SU-DHL-6 (cell line): ENCODE measurements at regions not wholly inside any gene's neighbourhood (a gene's known extent, or its start where the extent isn't known, plus 50 kb on each side); places are given as distances from the start of the nearest gene placed in this dataset.

Experiments used
- H2AFZ ChIP-seq: fragments of 200-600 bp; sonication (generic); 2 replicates; pipeline ENCODE4 v1.6.1; 2014; ENCODE audit warnings: low read depth, mild to moderate bottlenecking, moderate library complexity, mixed read lengths, antibody characterized with exemption, low read length; ENCODE audit not compliant: severe bottlenecking
- H3F3A ChIP-seq: fragments of 200-600 bp; shearing (Covaris generic); 2 replicates; pipeline ENCODE4 v1.6.0; 2016; ENCODE audit warnings: antibody characterized with exemption, mild to moderate bottlenecking; ENCODE audit not compliant: insufficient read depth
- H3K27ac ChIP-seq: fragments of 200-600 bp; sonication (generic); 2 replicates; pipeline ENCODE4 v1.5.1; 2016; ENCODE audit warnings: low read depth, mild to moderate bottlenecking, low read length, moderate library complexity, mixed read lengths
- H3K27me3 ChIP-seq: fragments of 200-600 bp; sonication (generic), shearing (Covaris generic); 2 replicates; pipeline ENCODE4 v1.6.0; 2014; ENCODE audit warnings: mild to moderate bottlenecking, low read length
- H3K36me3 ChIP-seq: fragments of 200-600 bp; sonication (generic); 2 replicates; pipeline ENCODE4 v1.6.1; 2014; ENCODE audit warnings: mild to moderate bottlenecking, low read length, mixed read lengths
- H3K4me2 ChIP-seq: fragments of 300-600, 200-600 bp; shearing (Covaris generic), sonication (generic); 2 replicates; pipeline ENCODE4 v1.6.0; 2014; ENCODE audit warnings: low read length, low read depth, mild to moderate bottlenecking; ENCODE audit not compliant: poor library complexity, severe bottlenecking
- H3K4me3 ChIP-seq: fragments of 200-600 bp; sonication (generic); 2 replicates; pipeline ENCODE4 v1.5.1; 2014; ENCODE audit warnings: antibody characterized with exemption, low read length, mild to moderate bottlenecking, mixed read lengths; ENCODE audit not compliant: insufficient read depth, poor library complexity, severe bottlenecking
- H3K79me2 ChIP-seq: fragments of 200-600 bp; sonication (generic); 2 replicates; pipeline ENCODE4 v1.6.1; 2014; ENCODE audit warnings: mild to moderate bottlenecking, low read length, moderate library complexity; ENCODE audit not compliant: insufficient read depth
- H3K9ac ChIP-seq: fragments of 200-600 bp; sonication (generic); 2 replicates; pipeline ENCODE4 v1.7.0; 2014; ENCODE audit warnings: mild to moderate bottlenecking, low read length
- H3K9me2 ChIP-seq: fragments of 200-600 bp; sonication (generic); replicated peaks from 2 replicates; pipeline ENCODE4 v1.6.1; 2014; ENCODE audit warnings: low read length; ENCODE audit not compliant: insufficient read depth
- H3K9me3 ChIP-seq: fragments of 200-600 bp; sonication (generic); 2 replicates; pipeline ENCODE4 v1.6.1; 2014; ENCODE audit warnings: low read length, mixed read lengths; ENCODE audit not compliant: insufficient read depth
- H4K20me1 ChIP-seq: fragments of 200-600 bp; sonication (generic); 2 replicates; pipeline ENCODE4 v1.6.1; 2014; ENCODE audit warnings: low read depth, mild to moderate bottlenecking, antibody characterized with exemption, low read length, moderate library complexity, mixed read lengths
- CTCF ChIP-seq: fragments of 200-600 bp; sonication (generic); IDR thresholded peaks from one replicate; pipeline ENCODE4 v1.5.1; 2017; ENCODE audit warnings: antibody characterized with exemption, mild to moderate bottlenecking, low read length, moderate library complexity; ENCODE audit not compliant: insufficient read depth, poor library complexity, severe bottlenecking
- EZH2phosphoT487 ChIP-seq: fragments of 200-600 bp; sonication (generic), shearing (Covaris generic); conservative IDR thresholded peaks from 2 replicates; pipeline ENCODE4 v1.6.1; 2018; ENCODE audit warnings: mild to moderate bottlenecking, antibody characterized with exemption, low read length, moderate library complexity, mixed read lengths

GRCh38 chr18:68270017-68270416 is 444.9 kb downstream of the TMX3 start:
- Histone ChIP-seq H3K36me3 (no peaks in the 10 kb centered on the region), H3K9me3 (no peaks in the 10 kb centered on the region), H3K9ac (no peak overlapping the region), H3K27me3 (no peaks in the 10 kb centered on the region), H3F3A (no peaks in the 10 kb centered on the region), H3K4me3 (no peak overlapping the region), H4K20me1 (no peaks in the 10 kb centered on the region), H3K4me2 (no peak overlapping the region), H3K27ac (no peak overlapping the region), H3K9me2 (no peaks in the 10 kb centered on the region), H3K79me2 (no peaks in the 10 kb centered on the region), H2AFZ (no peak overlapping the region)
- TF ChIP-seq EZH2phosphoT487 (no peak), CTCF (no peak)

- no peak overlapping the region for H3K9ac ChIP-seq
- no peak overlapping the region for H2AFZ ChIP-seq
- no peaks in the 10 kb centered on the region for H3K27me3 ChIP-seq
- no peak for TF ChIP-seq EZH2phosphoT487
- no peak for TF ChIP-seq CTCF
- H3K4me2 ChIP-seq, result no peak overlapping the region
- no peak overlapping the region for H3K27ac ChIP-seq
- no peaks in the 10 kb centered on the region for H3K9me3 ChIP-seq
- no peaks in the 10 kb centered on the region for H3F3A ChIP-seq
- no peaks in the 10 kb centered on the region for H3K79me2 ChIP-seq
- no peaks in the 10 kb centered on the region for H3K9me2 ChIP-seq
- H4K20me1 ChIP-seq, result no peaks in the 10 kb centered on the region
- H3K36me3 ChIP-seq, result no peaks in the 10 kb centered on the region
- H3K4me3 ChIP-seq, result no peak overlapping the region
Observed at GRCh38 chr18:68267583-68267982, 447.3 kb downstream of the TMX3 start.

GRCh38 chr18:68263481-68263880 is 451.4 kb downstream of the TMX3 start:
- Histone ChIP-seq H3F3A (no peaks in the 10 kb centered on the region), H3K9me2 (no peaks in the 10 kb centered on the region), H3K36me3 (no peaks in the 10 kb centered on the region), H3K27ac (no peak overlapping the region), H3K9ac (no peak overlapping the region), H3K4me3 (no peak overlapping the region), H2AFZ (no peak overlapping the region), H3K27me3 (no peaks in the 10 kb centered on the region), H3K9me3 (no peaks in the 10 kb centered on the region), H3K79me2 (no peaks in the 10 kb centered on the region), H4K20me1 (no peaks in the 10 kb centered on the region), H3K4me2 (no peak overlapping the region)
- TF ChIP-seq CTCF, result no peak
- TF ChIP-seq EZH2phosphoT487, result no peak
